NCI-H748 (cell line): ENCODE measurements at regions not wholly inside any gene's neighbourhood (a gene's known extent, or its start where the extent isn't known, plus 50 kb on each side); places are given as distances from the start of the nearest gene placed in this dataset.
A peak's percentile ranks its signal among the peaks of the same experiment; 100 is the strongest.
"Not testable (repeated sequence)": the region's sequence is repeated elsewhere in the genome, so short reads cannot be mapped to it uniquely, and the experiment has no call there.

ENCODE experiments used
- DNase-seq: peaks from one replicate; lab custom pipeline; 2025; ENCODE audit not compliant: unreplicated experiment; lab: John Stamatoyannopoulos, UW

DNA sequence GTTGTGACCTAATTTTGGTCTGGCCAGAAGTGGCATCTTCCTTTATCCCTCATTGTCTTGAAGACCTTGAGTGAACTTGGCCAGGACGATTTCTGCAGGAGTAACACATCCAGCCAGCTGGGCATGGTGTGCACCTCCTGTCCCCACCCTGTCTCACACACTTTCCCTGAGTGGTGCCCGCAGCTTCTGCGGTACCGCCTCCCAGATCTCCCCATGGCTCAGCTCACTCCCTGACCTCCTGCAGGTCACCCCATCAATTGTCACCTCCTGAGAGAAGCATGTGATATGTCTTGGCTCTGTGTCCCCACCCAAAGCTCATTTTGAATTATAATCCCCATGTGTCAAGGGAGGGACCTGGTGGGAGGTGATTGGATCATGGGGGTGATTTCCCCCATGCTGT is 50.2 kb upstream of the TP53I11 start:
- DNase-seq, result no peak

DNA sequence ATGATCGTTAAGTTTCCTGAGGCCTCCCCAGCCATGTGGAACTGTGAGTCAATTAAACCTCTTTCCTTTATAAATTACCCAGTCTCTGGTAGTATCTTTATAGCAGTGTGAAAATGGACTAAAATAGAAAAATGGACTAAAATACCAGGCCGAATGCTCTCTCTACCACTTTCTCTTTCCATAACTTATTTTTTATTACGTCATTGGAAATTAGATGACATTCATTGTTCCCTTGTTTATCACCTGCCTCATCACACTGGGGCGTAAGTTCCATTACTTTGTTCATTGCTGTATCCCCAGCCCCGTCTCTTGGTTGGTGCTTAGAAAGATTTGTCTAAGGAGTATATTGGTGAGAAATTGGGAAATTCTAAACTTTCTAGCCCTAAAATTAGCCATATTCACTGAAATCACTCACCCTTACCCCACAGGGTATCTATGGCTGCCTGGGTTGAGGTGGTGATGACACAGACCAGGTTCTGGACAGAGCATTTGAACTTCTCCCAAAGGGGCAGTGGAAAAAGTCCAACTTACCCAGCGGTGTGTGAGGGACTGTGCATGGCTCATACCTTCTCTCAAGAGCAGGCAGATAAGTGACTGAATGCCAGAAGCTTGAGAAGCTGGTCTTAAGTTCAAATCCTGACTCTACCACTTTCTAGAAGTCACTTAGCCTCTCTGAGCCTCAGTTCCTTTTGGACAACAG is 50.9 kb upstream of the TP53I11 start:
- no peak for DNase-seq

DNA sequence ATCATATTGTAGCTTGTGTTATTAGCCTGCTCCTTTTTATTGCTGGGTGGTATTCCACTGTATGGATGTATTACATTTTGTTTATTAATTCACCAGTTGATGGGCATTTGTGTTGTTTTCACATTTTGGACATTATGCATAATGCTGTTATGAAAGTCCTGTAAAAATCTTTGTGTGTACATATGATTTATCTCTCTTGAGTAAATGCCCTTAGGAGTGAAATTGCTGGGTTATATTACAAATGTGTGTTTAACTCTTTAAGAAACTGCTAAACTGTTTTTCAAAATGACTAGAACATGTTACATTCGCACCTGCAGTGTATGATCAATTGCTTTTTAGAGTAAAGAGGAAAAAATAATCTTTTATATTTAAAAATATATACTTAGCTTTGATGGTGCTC is 54.4 kb upstream of the TP53I11 start:
- no peak for DNase-seq

DNA sequence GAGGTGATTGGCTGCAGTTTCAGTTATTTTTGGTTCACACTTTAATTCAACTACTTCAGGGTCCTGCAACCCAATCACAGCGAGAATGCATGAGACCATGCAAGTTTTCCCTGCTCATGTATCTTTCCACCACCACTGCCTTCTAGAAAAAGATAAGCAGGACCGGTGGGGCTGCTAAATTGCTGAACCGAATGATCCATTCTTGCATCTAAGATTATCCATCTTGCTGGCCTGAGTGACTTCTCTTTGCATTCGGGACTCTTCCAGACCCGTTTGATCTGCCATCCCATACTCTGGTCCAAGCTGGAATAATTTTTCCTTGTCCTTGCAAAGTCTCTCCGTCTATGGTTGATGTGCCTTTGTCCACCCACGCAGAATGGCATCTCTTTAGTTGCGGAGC is 56.3 kb upstream of the TP53I11 start:
- no peak for DNase-seq

DNA sequence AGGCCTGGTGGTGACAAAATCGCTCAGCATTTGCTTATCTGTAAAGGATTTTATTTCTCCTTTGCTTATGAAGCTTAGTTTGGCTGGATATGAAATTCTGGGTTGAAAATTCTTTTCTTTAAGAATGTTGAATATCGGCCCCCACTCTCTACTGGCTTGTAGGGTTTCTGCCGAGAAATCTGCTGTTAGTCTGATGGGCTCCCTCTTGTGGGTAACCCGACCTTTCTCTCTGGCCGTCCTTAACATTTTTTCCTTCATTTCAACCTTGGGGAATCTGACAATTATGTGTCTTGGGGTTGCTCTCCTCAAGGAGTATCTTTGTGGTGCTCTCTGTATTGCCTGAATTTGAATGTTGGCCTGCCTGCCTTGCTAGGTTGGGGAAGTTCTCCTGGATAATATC is 65.3 kb upstream of the TP53I11 start:
- not testable (repeated sequence) for DNase-seq

DNA sequence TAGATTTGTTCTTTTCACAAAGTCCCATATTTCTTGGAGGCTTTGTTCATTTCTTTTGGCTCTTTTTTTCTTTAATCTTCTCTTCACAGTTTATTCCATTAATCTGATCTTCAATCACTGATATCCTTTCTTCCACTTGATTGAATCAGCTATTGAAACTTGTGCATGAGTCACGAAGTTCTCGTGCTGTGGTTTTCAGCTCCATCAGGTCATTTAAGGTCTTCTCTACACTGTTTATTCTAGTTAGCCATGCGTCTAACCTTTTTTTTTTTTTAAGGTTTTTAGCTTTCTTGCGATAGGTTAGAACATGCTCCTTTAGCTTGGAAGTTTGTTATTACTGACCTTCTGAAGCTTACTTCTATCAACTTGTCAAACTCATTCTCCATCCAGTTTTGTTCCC is 65.8 kb upstream of the TP53I11 start:
- DNase-seq, result not testable (repeated sequence)

DNA sequence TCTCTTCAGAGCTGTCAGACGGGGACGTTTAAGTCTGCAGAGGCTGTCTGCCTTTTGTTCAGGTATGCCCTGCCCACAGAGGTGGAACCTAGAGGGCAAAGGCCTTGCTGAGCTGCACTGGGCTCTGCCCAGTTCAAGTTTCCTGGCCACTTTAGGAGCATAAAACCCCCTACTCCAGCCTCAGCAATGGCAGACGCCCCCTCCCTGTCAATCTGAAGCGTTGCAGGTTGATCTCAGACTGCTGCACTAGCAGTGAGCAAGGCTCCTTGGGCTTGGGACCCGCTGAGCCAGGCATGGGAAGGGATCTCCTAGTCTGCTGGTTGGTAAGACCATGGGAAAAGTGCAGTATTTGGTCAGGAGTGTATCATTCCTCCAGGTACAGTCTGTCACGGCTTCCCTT is 66.6 kb upstream of the TP53I11 start:
- DNase-seq, result peak; percentile 10

DNA sequence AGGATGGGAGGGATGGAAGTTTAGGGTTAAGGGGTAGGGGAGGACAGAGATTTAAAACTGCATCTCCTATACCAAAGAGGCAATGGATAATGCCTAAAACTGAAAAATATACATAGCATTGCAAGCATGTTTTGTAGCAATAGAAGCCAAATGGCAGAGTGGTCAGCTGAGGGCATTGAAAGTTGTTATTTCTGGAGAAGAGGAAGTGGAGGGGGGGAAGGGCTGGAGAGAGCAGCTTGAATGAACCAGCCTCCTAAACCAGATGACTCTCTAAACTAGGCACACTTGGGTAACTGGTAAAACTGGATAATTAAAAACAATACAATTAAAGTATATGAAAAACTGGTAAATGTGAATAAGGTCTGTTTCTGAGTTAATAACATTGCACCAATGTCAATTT is 70.3 kb upstream of the TP53I11 start:
- no peak for DNase-seq

DNA sequence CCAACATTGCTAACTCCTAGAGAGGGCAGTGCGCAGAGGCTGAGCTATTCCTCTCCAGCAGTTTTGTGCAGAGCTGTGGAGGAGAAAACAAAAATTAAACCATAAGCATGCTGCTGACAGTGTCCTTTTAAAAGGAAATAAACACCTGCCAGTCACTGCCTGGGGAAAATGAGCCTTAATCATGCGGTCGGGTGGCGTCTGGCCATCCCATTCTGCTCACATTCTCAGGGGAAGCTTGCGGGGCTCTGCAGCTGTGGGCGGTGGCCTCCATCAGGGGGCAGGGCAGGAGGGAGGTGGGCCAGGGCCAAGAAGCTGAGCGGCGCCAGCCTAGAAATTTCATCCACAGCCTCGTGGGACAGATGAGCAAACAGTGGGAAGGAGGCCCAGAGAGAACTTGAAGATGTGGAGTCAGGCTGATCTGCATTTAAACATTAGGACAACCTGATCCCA is 71.0 kb upstream of the TP53I11 start:
- peak; percentile 34 for DNase-seq

DNA sequence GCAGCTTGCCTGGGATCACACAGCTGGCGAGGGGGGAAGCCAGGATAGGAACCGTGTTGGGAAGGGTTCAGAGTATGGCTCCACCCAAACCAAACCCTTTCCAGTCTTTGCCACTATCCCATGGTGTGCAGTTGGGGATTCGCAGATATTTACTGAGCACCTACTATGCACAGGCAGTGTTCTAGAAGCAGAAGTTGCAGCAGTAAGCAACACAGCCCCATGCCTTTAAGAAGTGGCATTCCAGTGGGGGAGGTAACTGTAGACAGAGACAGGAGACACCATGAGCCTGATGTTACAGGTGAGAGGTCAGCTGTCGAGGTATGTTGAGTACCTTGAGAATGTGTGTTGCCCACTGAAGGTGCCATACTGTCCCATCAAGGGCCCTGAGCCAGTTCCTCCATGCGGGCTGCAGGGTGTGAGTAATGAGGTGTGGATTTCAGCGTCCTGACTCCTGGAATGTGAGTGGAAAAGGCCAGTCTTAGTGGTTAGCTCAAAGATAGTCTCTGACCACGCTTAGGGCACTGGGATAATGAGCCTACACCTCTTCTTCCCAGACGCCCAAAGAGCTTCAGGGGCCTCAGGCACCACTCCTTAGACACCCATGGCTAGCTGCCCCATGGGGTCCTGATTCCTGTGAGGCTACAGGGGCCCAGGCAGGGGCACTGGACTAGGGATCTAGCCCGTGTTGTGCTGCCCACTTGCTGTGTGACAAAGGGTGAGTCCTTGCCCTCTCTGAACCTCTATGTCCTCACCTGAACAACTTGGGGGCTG is 71.8 kb upstream of the TP53I11 start:
- no peak for DNase-seq

DNA sequence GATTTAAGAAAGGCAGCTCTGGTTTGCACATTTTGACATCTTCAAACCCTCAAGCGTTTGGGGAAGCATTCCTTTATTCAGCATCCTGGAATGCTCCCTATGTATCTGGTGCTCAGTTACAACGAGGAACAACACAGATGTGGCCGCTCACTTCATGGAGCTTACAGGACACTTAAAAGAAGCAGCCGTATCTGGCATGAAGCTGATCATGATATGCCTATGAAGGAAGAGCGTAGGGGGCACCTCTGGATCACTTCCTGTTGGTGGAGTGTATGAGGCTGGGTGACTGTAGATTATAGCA is 72.3 kb upstream of the TP53I11 start:
- DNase-seq, result no peak

DNA sequence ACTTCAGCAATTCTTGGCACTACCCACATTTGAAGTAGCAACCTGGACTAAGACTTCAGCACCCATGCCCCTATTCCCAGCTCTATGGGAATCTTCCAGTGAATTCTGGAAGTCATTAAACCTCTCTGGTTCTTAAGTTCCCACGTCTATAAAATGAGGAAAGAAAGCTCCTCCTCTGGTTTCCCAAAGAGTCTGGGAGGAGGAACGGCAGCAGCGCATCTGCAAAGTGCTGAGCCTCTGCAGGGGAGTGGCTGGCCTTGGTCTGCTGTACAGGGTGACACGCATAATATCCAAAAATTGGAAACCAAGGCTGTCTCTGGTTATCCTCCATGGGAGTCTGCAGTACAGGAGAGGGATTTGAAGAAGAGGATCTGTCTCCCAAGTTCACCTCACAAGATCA is 73.6 kb upstream of the TP53I11 start:
- no peak for DNase-seq

DNA sequence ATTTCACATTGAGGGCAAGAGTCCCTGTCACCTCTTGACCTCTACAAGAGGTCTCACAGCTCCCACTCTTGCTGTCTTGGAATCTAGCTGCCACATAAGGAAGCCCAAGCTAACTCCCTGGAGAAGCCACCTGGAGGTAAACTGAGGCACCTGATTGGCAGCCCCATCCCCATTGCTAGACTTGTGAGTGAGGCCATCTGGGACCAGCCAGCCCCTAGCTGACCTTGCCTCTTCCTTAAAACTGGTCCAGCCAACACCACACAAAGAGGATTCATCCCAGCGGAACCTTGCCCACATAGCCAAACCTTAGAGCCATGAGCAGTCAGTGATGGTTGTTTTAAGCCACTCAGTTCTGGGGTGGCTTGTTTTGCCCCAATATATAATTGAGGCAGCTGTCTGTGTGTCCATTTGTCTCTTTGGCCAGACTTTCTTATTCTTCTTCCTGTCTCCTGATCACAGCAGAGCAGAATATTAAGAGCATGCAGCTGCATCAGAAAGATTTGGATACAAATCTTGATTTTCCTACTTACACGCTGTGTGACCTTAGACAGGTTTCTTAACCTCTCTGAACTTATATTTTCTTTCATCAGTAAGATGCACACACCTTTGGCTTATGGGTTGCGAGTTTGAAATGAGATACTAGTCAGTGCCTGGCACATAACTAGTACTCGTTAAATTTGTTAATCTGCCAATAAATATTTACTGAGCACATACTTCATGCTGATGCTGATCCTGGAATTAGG is 74.3 kb upstream of the TP53I11 start:
- DNase-seq, result no peak

DNA sequence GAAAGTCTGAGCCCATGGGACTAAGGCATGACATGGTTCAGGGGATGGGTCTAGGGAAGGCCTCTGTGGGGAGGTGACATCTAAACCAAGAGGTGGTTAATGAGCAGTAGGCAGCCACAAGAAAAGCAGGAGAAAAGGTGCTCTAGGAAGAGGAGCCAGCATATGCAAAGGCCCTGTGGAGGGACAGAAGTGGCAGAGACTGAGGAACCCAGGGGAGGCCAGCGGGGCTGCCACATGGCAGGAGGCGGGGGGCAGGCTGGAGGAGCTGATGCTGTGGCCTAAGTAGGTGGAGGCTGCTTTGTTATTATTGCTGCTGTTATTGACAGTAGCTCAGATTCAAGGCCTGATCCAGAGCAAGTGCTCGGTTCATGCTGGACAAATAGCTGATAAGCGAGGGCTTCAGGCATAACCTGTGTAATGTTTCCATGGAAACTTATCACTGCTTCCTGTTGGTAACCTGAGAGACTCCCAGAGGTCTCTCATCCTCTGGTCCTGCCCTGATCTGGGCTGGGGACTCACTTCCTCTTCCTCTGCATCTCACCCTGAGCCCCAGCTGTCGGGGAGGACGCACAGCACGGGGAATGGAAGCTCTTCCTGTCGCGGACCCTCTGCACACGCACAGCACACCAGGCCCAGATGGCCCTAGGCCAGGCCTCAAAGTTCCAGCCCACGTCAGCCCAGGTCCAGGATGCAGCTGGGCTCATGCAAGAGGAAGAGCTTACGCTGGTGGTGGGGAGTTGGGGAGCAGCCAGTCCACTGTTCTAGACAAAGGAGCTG is 75.2 kb upstream of the TP53I11 start:
- DNase-seq, result peak; percentile 81

DNA sequence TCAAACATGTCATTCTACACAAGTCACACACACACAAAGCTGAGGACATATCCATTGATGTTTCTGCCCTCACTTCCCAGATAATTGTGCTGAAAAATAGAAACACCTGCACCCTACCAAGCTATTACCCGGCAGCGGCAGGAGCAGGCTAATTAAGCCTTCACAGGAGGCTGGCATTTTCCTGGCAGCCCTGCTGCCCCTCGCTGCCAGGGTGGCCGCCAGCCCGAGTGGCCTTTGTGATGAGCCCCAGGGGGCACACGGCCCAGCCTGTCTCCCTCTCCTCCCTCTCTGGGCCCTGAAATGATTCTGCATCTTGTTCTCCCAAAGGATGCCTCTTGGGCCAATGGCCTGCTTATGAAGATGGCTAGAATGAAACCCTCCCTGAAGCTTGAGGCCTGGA is 76.2 kb upstream of the TP53I11 start:
- DNase-seq, result peak; percentile 75

DNA sequence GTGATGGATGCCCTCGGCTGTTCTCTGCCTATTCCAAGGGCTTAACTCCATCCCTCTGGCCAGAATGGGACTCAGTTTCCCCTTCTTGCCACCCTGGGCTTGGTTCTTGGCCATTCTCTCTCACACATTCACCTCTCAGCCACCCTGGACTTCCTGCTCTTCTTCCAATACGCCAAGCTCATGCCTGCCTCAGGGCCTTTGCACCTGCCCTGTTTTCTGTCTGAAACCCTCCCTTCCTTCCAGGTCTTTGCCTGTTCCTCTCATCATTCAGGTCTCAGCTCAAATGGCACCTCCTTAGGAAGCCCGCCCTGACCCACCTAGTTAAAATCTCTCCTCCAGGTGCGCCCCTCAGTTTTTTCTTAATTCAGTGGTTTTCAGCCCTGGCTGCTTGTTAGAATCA is 76.6 kb upstream of the TP53I11 start:
- no peak for DNase-seq

DNA sequence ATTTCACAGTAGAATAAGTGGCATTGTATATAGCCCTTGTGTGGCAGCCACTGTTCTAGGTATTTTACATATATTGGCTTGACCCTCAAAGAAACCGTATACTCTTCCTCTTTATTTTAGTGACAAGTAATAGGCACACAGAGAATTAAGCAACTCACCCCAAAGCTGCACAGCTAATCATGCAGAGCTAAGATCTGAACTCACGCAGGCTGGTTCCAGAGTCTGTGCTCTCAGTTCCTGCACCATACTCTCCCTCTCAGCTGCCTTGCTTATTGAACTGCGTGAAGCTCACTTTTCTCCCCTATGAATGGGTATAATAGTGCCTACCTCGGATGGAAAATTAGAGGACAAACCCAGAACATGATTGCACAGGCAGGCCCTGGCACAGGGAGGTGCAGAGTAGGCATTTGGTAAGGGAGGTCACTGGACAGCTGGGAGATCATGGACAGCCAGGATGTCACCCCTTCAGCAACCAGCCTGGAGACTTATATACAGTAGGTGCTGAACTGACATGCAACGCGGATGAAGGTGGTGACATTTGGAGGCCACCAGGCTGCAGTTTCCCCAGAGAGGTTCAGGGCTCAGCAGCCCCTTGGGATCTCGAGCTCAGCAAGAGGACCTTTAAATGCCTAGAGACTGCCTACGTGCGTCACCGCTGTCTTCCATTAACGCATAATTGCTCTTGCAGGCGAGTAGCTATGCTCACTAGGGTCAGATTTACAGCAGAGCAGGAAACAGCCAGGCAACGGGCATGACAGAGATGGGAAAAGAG is 78.4 kb upstream of the TP53I11 start:
- no peak for DNase-seq

DNA sequence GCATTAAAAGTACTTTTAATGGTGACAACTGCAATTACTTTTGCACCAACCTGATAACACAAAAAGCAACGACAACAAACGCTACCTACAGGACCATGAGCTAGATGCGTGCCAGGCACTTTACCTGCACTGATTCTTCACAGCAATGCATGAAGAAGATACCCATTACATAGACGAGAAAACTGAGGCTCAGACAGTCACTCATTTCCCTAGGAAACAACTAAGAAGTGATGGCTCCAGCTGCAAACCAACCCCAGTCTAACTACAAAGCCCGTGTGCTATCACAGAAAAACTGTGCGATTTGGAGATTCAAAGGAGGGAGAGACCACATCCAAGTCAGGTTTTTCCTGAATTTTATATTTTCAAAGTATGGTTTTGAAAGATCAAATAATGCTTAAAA is 80.1 kb upstream of the TP53I11 start:
- no peak for DNase-seq

DNA sequence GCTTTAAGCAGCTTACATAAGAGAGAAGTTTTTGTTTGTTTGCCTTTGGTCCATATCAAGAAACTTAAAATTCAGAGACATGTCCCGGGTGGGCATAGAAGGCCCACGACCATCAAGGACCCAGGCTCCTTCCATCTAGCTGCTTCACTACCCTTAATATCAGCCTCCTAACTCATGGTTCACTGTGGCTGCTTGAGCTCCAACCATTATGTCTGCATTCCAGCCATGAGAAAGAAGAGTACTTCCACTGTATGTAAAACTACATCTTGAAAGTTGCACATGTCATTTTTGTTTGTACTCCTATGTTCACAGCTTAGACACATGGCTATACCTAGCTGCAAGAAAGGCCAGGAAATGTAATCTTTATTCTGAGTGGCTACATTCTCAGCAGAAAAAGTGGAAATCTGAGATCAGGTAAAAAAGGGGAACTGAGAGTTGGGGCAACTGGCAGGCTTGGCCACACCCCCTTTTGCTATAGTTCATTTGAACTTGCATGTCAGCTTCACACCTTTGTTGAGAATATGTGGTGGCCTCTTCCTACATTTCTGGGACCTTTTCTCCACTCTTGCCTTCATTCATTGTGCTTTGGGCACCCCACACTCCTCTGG is 81.3 kb upstream of the TP53I11 start:
- no peak for DNase-seq

DNA sequence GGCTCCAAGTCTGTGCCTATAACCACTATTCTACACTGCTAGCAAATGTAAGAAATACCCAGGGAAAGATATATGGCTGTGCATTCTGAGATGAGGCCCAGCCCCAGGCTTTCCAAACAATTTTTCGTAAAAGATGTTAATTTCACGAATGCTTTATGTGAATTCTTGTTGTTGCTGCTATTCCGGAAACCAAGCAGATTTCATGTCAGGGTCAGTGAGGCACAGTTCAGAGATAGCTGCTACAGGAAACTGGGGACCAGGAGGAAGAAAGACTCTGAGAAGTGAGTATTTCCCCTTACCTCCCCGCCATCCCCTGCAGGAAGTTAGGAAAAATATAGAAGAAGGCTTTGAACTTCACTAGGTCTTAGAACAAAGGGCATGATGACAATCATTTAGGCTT is 84.7 kb upstream of the TP53I11 start:
- no peak for DNase-seq
